ENCODE measurements at regions not wholly inside any gene's neighbourhood (a gene's known extent, or its start where the extent isn't known, plus 50 kb on each side); places are given as distances from the start of the nearest gene placed in this dataset.

DNA sequence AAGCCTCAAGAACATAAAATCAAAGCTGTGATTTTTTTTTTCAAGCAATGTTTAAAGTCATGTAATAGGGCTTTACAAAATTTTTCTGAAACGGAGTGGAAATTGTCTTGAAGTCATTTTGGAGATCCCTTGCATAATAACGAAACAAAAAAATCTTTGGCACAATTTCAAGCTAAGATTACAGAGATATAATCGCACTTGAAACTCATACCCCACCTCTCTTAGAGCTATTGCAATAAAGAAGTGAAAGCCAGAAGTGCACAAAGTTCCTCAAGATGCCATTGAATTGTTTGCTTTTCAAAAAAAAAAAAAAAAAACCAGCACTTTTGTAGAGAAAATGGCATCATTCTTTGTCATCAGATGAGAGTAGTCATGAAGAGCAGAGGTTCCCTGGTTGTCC is 152.3 kb downstream of the PAX3 start:
- H4K20me1 ChIP-seq (ENCODE audit: insufficient read depth, low read length) = no peaks in the 10 kb centered on the region
- H3K56ac ChIP-seq (ENCODE audit: extremely low read depth, insufficient read depth, low read length) = no peak overlapping the region
- H3K18ac ChIP-seq (ENCODE audit: low read depth, low read length) = no peak overlapping the region
- H3K4me3 ChIP-seq (ENCODE audit: insufficient read depth, low read depth, low read length) = no peak overlapping the region
- no peak overlapping the region for H3K27ac ChIP-seq (ENCODE audit: insufficient read depth, low read length)
- DNase-seq = no peak
- TF ChIP-seq RFX5 (IDR thresholded peaks at IDR 0.05; ENCODE audit: low read depth, low read length) = no peak
- no peak for TF ChIP-seq CEBPB (IDR thresholded peaks at IDR 0.05; ENCODE audit: low read depth, low read length)
- no peak for TF ChIP-seq FOS (IDR thresholded peaks at IDR 0.05; ENCODE audit: low read depth, low read length)
- no peak for TF ChIP-seq RCOR1 (IDR thresholded peaks at IDR 0.05; ENCODE audit: insufficient replicate concordance, low read length)
- TF ChIP-seq RAD21 (IDR thresholded peaks at IDR 0.05; ENCODE audit: low read length) = no peak
- no peak for TF ChIP-seq ELK1 (IDR thresholded peaks at IDR 0.05; ENCODE audit: borderline replicate concordance, low read depth, low read length)
- no peak for TF ChIP-seq BHLHE40 (IDR thresholded peaks at IDR 0.05; ENCODE audit: low read depth, low read length)
- TF ChIP-seq MAFK (IDR thresholded peaks at IDR 0.05; ENCODE audit: low read depth, low read length) = no peak
- TF ChIP-seq MXI1 (IDR thresholded peaks at IDR 0.05; ENCODE audit: borderline replicate concordance, low read depth, low read length) = no peak
- TF ChIP-seq NFE2L2 (IDR thresholded peaks at IDR 0.05; ENCODE audit: low read depth, low read length) = no peak
- TF ChIP-seq, protein P1, sequence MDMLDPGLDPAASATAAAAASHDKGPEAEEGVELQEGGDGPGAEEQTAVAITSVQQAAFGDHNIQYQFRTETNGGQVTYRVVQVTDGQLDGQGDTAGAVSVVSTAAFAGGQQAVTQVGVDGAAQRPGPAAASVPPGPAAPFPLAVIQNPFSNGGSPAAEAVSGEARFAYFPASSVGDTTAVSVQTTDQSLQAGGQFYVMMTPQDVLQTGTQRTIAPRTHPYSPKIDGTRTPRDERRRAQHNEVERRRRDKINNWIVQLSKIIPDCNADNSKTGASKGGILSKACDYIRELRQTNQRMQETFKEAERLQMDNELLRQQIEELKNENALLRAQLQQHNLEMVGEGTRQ (IDR thresholded peaks at IDR 0.05; ENCODE audit: low read depth, low read length) = no peak
- no peak overlapping the region for H4K5ac ChIP-seq (ENCODE audit: low read depth, low read length)
- H2BK15ac ChIP-seq (ENCODE audit: low read depth, low read length) = no peak overlapping the region
- dilution Hi-C loops (cut with HindIII; ENCODE audit: low sequenced_read_pairs, unreplicated experiment) = no loop called here
- intact Hi-C loops (cut with micrococcal nuclease) = no loop called here
- no peaks in the 10 kb centered on the region for H3K4me1 ChIP-seq (ENCODE audit: control insufficient read depth, insufficient read depth, low read length)
- ATAC-seq (ENCODE audit: low read depth) = no peak
- H3K27me3 ChIP-seq (ENCODE audit: control insufficient read depth, insufficient read depth, low read length) = no peaks in the 10 kb centered on the region
- no peak overlapping the region for H3K23ac ChIP-seq (ENCODE audit: low read depth, low read length)
- H3K14ac ChIP-seq (replicated peaks; ENCODE audit: low read depth, low read length) = no peak overlapping the region
- in situ Hi-C loops (cut with MboI; ENCODE audit: low sequenced_read_pairs) = no loop called here
- H2AFZ ChIP-seq (replicated peaks; ENCODE audit: low read length, poor library complexity) = no peak overlapping the region
- H2AK9ac ChIP-seq (replicated peaks; ENCODE audit: low read depth, low read length, poor library complexity) = no peak overlapping the region
- H2AK5ac ChIP-seq (ENCODE audit: low read depth, low read length) = no peak overlapping the region
- WGBS, 2 experiments (ENCODE audit: extremely low coverage in 2 of 2, insufficient read length in 1 of 2) = no CpG with 5 or more reads among the region's 3 CpGs
- no peak overlapping the region for H4K91ac ChIP-seq (ENCODE audit: insufficient read depth, low read depth, low read length)
- H3K4me2 ChIP-seq (ENCODE audit: low read depth, low read length) = no peak overlapping the region
- no peak overlapping the region for H2BK120ac ChIP-seq (ENCODE audit: low read depth, low read length)
- no peak overlapping the region for H4K8ac ChIP-seq (ENCODE audit: low read depth in 2 of 2, low read length in 2 of 2)
- POLR2A ChIA-PET (ENCODE audit: unreplicated experiment) = interaction anchor here (0.6 kb wide), 1 partner anchor 76 kb away, joined by 11 read pairs; no protein-coding TSS in a partner anchor
- no peaks in the 10 kb centered on the region for H3K79me1 ChIP-seq (ENCODE audit: low read depth in 1 of 2, low read length in 2 of 2)
- H2BK20ac ChIP-seq (ENCODE audit: low read depth, low read length) = no peak overlapping the region
- no peaks in the 10 kb centered on the region for H3K36me3 ChIP-seq (ENCODE audit: control insufficient read depth, insufficient read depth, low read length)
- no peaks in the 10 kb centered on the region for H3K9me3 ChIP-seq (ENCODE audit: control insufficient read depth, insufficient read depth, low read length)
- H3K9me1 ChIP-seq (ENCODE audit: insufficient read depth, low read length) = no peaks in the 10 kb centered on the region
- CTCF ChIA-PET = no interaction called here
- H3K9ac ChIP-seq (ENCODE audit: low read depth, low read length) = no peak overlapping the region
- no peak overlapping the region for H2BK5ac ChIP-seq (ENCODE audit: low read depth, low read length, poor library complexity, severe bottlenecking)
- BruUV-seq (replicated peaks) = no TSS peak
- no peak overlapping the region for H3K4ac ChIP-seq (ENCODE audit: low read depth, low read length)
